Activated T-cell treated with anti-CD3 and anti-CD28 coated beads, Interleukin-2, amount 50 U/mL, for 72 hours (primary cell): ENCODE measurements at regions not wholly inside any gene's neighbourhood (a gene's known extent, or its start where the extent isn't known, plus 50 kb on each side); places are given as distances from the start of the nearest gene placed in this dataset.

ENCODE experiments used
- ATAC-seq, 2 donors: fragments of 150-1000 bp; cut with Tn5 transposase; replicated peaks in 1 of 2; 2 replicates each; pipeline ENCODE4 v1.10.0; 2021; ENCODE audit warnings: moderate library complexity in 2 of 2, mild to moderate bottlenecking in 1 of 2
- DNase-seq, 2 donors: peaks; one replicate each; pipeline ENCODE4 v3.0.0; 2021 to 2022; ENCODE audit warnings: mixed read lengths in 1 of 2
- H3K27ac Mint-ChIP-seq: one replicate; pipeline ENCODE4 v1.8.0; 2022; ENCODE audit warnings: mild to moderate bottlenecking, moderate library complexity, mixed read lengths
- H3K27me3 Mint-ChIP-seq: one replicate; pipeline ENCODE4 v1.8.0; 2022; ENCODE audit warnings: low read depth, mixed read lengths
- H3K36me3 Mint-ChIP-seq, 2 donors: one replicate each; pipeline ENCODE4 v1.8.0; 2022; ENCODE audit warnings: mixed read lengths in 2 of 2, mild to moderate bottlenecking in 1 of 2; ENCODE audit not compliant: insufficient read depth in 2 of 2
- H3K4me1 Mint-ChIP-seq: one replicate; pipeline ENCODE4 v1.8.0; 2022; ENCODE audit warnings: low read depth, mixed read lengths
- H3K4me3 Mint-ChIP-seq, 2 donors: one replicate each; pipeline ENCODE4 v1.8.0; 2022; ENCODE audit warnings: mild to moderate bottlenecking in 2 of 2, mixed read lengths in 2 of 2, moderate library complexity in 2 of 2
- H3K9me3 Mint-ChIP-seq, 2 donors: one replicate each; pipeline ENCODE4 v1.8.0; 2022; ENCODE audit warnings: mixed read lengths in 2 of 2

- Mint-ChIP-seq H3K4me3 (no peak overlapping the region), H3K27ac (no peak overlapping the region), H3K9me3 (no peaks in the 10 kb centered on the region), H3K36me3 (peaks cover 0 to 1% of the 10 kb centered on the region in 2 donors), H3K27me3 (peaks cover 34% of the 10 kb centered on the region), H3K4me1 (peaks cover 36% of the 10 kb centered on the region)
- DNase-seq (no peak), ATAC-seq (peak in 1 of 2 donors; percentile 15)
Measured at GRCh38 chr7:86930554-86931307, 128.7 kb downstream of the ELAPOR2 start.

GRCh38 chr7:86929293-86930109 is 130.0 kb downstream of the ELAPOR2 start:
- ATAC-seq (no peak), DNase-seq (no peak)
- H3K9me3 Mint-ChIP-seq = no peaks in the 10 kb centered on the region
- no peaks in the 10 kb centered on the region for H3K36me3 Mint-ChIP-seq
- H3K27me3 Mint-ChIP-seq = peaks cover 23% of the 10 kb centered on the region
- no peak overlapping the region for H3K27ac Mint-ChIP-seq
- no peak overlapping the region for H3K4me3 Mint-ChIP-seq
- peaks cover 36% of the 10 kb centered on the region for H3K4me1 Mint-ChIP-seq

GRCh38 chr7:86928308-86928707 is 131.1 kb downstream of the ELAPOR2 start:
- ATAC-seq = no peak
- no peak overlapping the region for H3K27ac Mint-ChIP-seq
- H3K9me3 Mint-ChIP-seq = no peaks in the 10 kb centered on the region
- H3K4me3 Mint-ChIP-seq = no peak overlapping the region
- no peaks in the 10 kb centered on the region for H3K36me3 Mint-ChIP-seq
- peaks cover 36% of the 10 kb centered on the region for H3K4me1 Mint-ChIP-seq
- H3K27me3 Mint-ChIP-seq = peaks cover 16% of the 10 kb centered on the region
- DNase-seq = no peak

DNA sequence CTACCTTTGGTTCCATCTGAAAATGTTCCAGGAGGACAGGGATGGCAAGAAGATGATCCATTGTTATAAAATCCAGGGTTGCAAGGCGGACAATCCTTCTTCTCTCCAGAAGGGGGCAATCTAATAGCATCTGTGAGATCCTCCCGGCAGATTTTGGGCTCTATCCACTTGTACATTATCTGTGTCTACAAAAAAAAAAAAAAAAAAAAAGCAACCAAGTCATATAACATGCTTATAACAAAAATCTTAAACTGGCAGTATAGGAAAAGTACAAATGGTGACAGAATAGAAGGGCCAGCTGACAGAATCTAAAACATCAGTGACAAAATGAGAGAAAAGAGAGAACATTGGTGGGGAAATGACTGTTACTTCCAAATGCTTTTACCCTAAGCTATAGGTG is 132.7 kb downstream of the ELAPOR2 start:
- Mint-ChIP-seq H3K36me3 (no peaks in the 10 kb centered on the region), H3K27ac (no peak overlapping the region), H3K9me3 (no peaks in the 10 kb centered on the region), H3K4me1 (peaks cover 31% of the 10 kb centered on the region), H3K27me3 (peaks cover 13% of the 10 kb centered on the region), H3K4me3 (no peak overlapping the region)
- ATAC-seq (peak in 1 of 2 donors; percentile 37), DNase-seq (peak; percentile 17 to 39)

- H3K9me3 Mint-ChIP-seq = no peaks in the 10 kb centered on the region
- no peak overlapping the region for H3K27ac Mint-ChIP-seq
- DNase-seq (no peak), ATAC-seq (no peak)
- H3K4me1 Mint-ChIP-seq = peaks cover 16% of the 10 kb centered on the region
- H3K27me3 Mint-ChIP-seq = peaks cover 13% of the 10 kb centered on the region
- no peak overlapping the region for H3K4me3 Mint-ChIP-seq
- no peaks in the 10 kb centered on the region for H3K36me3 Mint-ChIP-seq
Measured at GRCh38 chr7:86925221-86925620, 134.2 kb downstream of the ELAPOR2 start.

DNA sequence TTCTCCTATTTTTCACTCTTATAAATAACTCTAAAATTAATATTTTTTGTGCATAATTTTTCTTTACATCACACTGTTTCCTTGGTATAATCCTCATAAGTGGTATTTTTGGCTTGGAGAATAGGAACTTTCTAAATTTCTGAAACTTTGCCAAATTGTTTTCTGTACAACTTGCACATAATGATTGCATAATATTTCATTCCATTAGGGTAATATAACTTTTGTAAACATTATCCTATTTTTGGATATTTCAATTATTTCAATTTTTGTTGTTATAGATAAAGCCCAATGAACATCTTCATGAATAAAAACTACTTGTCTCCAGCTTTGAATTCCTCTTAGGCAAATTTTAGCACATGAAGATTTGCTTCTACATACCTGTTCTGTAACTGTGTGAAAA is 135.9 kb downstream of the ELAPOR2 start:
- ATAC-seq (no peak), DNase-seq (no peak)
- H3K27me3 Mint-ChIP-seq = peaks cover 8% of the 10 kb centered on the region
- H3K36me3 Mint-ChIP-seq = no peaks in the 10 kb centered on the region
- H3K4me3 Mint-ChIP-seq = no peak overlapping the region
- H3K4me1 Mint-ChIP-seq = peaks cover 7% of the 10 kb centered on the region
- H3K9me3 Mint-ChIP-seq = no peaks in the 10 kb centered on the region
- no peak overlapping the region for H3K27ac Mint-ChIP-seq

GRCh38 chr7:86920154-86920553 is 139.3 kb downstream of the ELAPOR2 start:
- Mint-ChIP-seq H3K9me3 (no peaks in the 10 kb centered on the region), H3K36me3 (no peaks in the 10 kb centered on the region), H3K27ac (no peak overlapping the region), H3K27me3 (no peaks in the 10 kb centered on the region), H3K4me3 (no peak overlapping the region), H3K4me1 (peaks cover 8% of the 10 kb centered on the region)
- DNase-seq (no peak), ATAC-seq (no peak)

GRCh38 chr7:86918245-86918644 is 141.2 kb downstream of the ELAPOR2 start:
- Mint-ChIP-seq H3K27me3 (no peaks in the 10 kb centered on the region), H3K36me3 (no peaks in the 10 kb centered on the region), H3K4me1 (peaks cover 8% of the 10 kb centered on the region), H3K27ac (no peak overlapping the region), H3K9me3 (no peaks in the 10 kb centered on the region), H3K4me3 (no peak overlapping the region)
- DNase-seq = no peak
- ATAC-seq = no peak

GRCh38 chr7:86916277-86916825 is 143.1 kb downstream of the ELAPOR2 start:
- peak; percentile 64 to 67 for ATAC-seq
- no peak overlapping the region for H3K27ac Mint-ChIP-seq

DNA sequence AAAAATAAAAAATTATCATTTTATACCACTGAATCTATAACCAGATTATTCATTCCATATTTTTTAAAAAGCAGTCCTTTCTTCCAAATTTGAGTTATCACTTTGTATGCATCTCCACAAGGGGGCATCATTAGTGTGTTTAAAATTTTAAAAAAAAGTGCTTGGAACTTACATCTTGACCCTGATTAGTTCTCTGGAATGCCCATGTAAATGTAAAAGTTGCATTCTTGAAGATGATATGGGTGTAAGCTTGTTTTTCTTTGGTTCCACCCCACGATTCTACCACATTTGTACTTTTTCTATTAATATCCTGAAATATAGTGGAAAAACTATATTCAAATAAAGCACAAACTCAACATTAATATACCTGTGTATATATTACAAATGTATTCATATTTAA is 144.9 kb downstream of the ELAPOR2 start:
- ATAC-seq (no peak), DNase-seq (no peak)
- no peaks in the 10 kb centered on the region for H3K36me3 Mint-ChIP-seq
- H3K4me3 Mint-ChIP-seq = no peak overlapping the region
- no peaks in the 10 kb centered on the region for H3K9me3 Mint-ChIP-seq
- H3K27ac Mint-ChIP-seq = no peak overlapping the region
- peaks cover 8% of the 10 kb centered on the region for H3K4me1 Mint-ChIP-seq
- no peaks in the 10 kb centered on the region for H3K27me3 Mint-ChIP-seq

More at GRCh38 chr7:86916277-86916825, 143.1 kb downstream of the ELAPOR2 start:
- DNase-seq = no peak
- no peaks in the 10 kb centered on the region for H3K27me3 Mint-ChIP-seq
- H3K4me1 Mint-ChIP-seq = peaks cover 8% of the 10 kb centered on the region
- H3K9me3 Mint-ChIP-seq = no peaks in the 10 kb centered on the region
- no peaks in the 10 kb centered on the region for H3K36me3 Mint-ChIP-seq
- no peak overlapping the region for H3K4me3 Mint-ChIP-seq
